GM19239 (cell line): ENCODE measurements at regions not wholly inside any gene's neighbourhood (a gene's known extent, or its start where the extent isn't known, plus 50 kb on each side); places are given as distances from the start of the nearest gene placed in this dataset.

ENCODE experiments used
- DNase-seq: peaks from one replicate; pipeline ENCODE4 v3.0.0; 2011; ENCODE audit warnings: low spot score; ENCODE audit not compliant: insufficient read length
- FAIRE-seq: peaks from 2 replicates; lab custom pipeline; 2011; peaks lifted over from hg19 to GRCh38; lab: Jason Lieb, UNC

GRCh38 chr1:17965515-17966100, 142.0 kb upstream of the IGSF21 start:
- DNase-seq (no peak), FAIRE-seq (no peak)

GRCh38 chr1:17966341-17966740, 141.3 kb upstream of the IGSF21 start:
- DNase-seq (no peak), FAIRE-seq (no peak)

GRCh38 chr1:17967623-17968255, 139.9 kb upstream of the IGSF21 start:
- DNase-seq = no peak
- no peak for FAIRE-seq

- DNase-seq = no peak
- FAIRE-seq = no peak
These were observed 136.8 kb upstream of the IGSF21 start for GRCh38 chr1:17970757-17971156.

GRCh38 chr1:17973694-17974093, 133.9 kb upstream of the IGSF21 start:
- FAIRE-seq (no peak), DNase-seq (no peak)

GRCh38 chr1:17976854-17977253, 130.7 kb upstream of the IGSF21 start:
- FAIRE-seq = no peak

GRCh38 chr1:17978016-17978415, 129.6 kb upstream of the IGSF21 start:
- DNase-seq (no peak), FAIRE-seq (no peak)

More at GRCh38 chr1:17976854-17977253, 130.7 kb upstream of the IGSF21 start:
- DNase-seq = no peak

- DNase-seq = no peak
- FAIRE-seq = no peak
These were observed 127.8 kb upstream of the IGSF21 start for GRCh38 chr1:17979815-17980214.

- DNase-seq = no peak
- no peak for FAIRE-seq
These were observed 125.4 kb upstream of the IGSF21 start for GRCh38 chr1:17982197-17982596.

GRCh38 chr1:17984583-17984982, 123.0 kb upstream of the IGSF21 start:
- FAIRE-seq = peak; percentile 31
- DNase-seq = peak; percentile 30

GRCh38 chr1:17986156-17986555, 121.4 kb upstream of the IGSF21 start:
- FAIRE-seq (no peak), DNase-seq (no peak)

- FAIRE-seq (no peak), DNase-seq (no peak)
These were observed 117.2 kb upstream of the IGSF21 start for GRCh38 chr1:17990401-17990800.

GRCh38 chr1:17991996-17992395, 115.6 kb upstream of the IGSF21 start:
- no peak for DNase-seq
- FAIRE-seq = no peak

- FAIRE-seq (no peak), DNase-seq (no peak)
These were observed 114.8 kb upstream of the IGSF21 start for GRCh38 chr1:17992800-17993199.

GRCh38 chr1:17994046-17994445, 113.6 kb upstream of the IGSF21 start:
- FAIRE-seq (no peak), DNase-seq (no peak)

GRCh38 chr1:17995480-17995879, 112.1 kb upstream of the IGSF21 start:
- FAIRE-seq = no peak

GRCh38 chr1:17998889-17999288, 108.7 kb upstream of the IGSF21 start:
- FAIRE-seq (no peak), DNase-seq (no peak)

More at GRCh38 chr1:17995480-17995879, 112.1 kb upstream of the IGSF21 start:
- DNase-seq = no peak

- no peak for FAIRE-seq
- DNase-seq = no peak
These were observed 107.7 kb upstream of the IGSF21 start for GRCh38 chr1:17999884-18000283.

- DNase-seq = no peak
- FAIRE-seq = no peak
These were observed 105.9 kb upstream of the IGSF21 start for GRCh38 chr1:18001725-18002124.

GRCh38 chr1:18004278-18004677, 103.3 kb upstream of the IGSF21 start:
- FAIRE-seq (no peak), DNase-seq (no peak)

GRCh38 chr1:18005238-18005637, 102.4 kb upstream of the IGSF21 start:
- DNase-seq (no peak), FAIRE-seq (no peak)

- FAIRE-seq (no peak), DNase-seq (no peak)
These were observed 100.1 kb upstream of the IGSF21 start for GRCh38 chr1:18007391-18008041.
